ENCODE measurements at regions not wholly inside any gene's neighbourhood (a gene's known extent, or its start where the extent isn't known, plus 50 kb on each side); places are given as distances from the start of the nearest gene placed in this dataset.
A peak's percentile ranks its signal among the peaks of the same experiment; 100 is the strongest.
"Not testable (repeated sequence)": the region's sequence is repeated elsewhere in the genome, so short reads cannot be mapped to it uniquely, and the experiment has no call there.

- no peak for DNase-seq
Measured at GRCh38 chrX:55813150-55813549, 95.6 kb downstream of the RRAGB start.

- no peak for DNase-seq
Measured at GRCh38 chrX:55815546-55815945, 98.0 kb downstream of the RRAGB start.

GRCh38 chrX:55816023-55816422 is 98.5 kb downstream of the RRAGB start:
- DNase-seq = peak; percentile 7

- peak; percentile 6 for DNase-seq
Measured at GRCh38 chrX:55818673-55819375, 101.3 kb downstream of the RRAGB start.

GRCh38 chrX:55839485-55839884 is 121.9 kb downstream of the RRAGB start:
- DNase-seq = no peak

- peak; percentile 10 for DNase-seq
Measured at GRCh38 chrX:55841962-55842752, 124.6 kb downstream of the RRAGB start.

- DNase-seq = not testable (repeated sequence)
Measured at GRCh38 chrX:55866779-55867178, 149.2 kb downstream of the RRAGB start.

GRCh38 chrX:55867181-55867651 is 149.7 kb downstream of the RRAGB start:
- peak; percentile 90 for DNase-seq

GRCh38 chrX:55867708-55868107 is 150.2 kb downstream of the RRAGB start:
- no peak for DNase-seq

GRCh38 chrX:55874807-55875206 is 157.3 kb downstream of the RRAGB start:
- DNase-seq = peak; percentile 12

GRCh38 chrX:55883541-55883940 is 166.0 kb downstream of the RRAGB start:
- not testable (repeated sequence) for DNase-seq

- DNase-seq = peak; percentile 89
Measured at GRCh38 chrX:55907968-55908607, 190.5 kb downstream of the RRAGB start.

GRCh38 chrX:55908661-55909212 is 191.2 kb downstream of the RRAGB start:
- peak; percentile 62 for DNase-seq

- no peak for DNase-seq
Measured at GRCh38 chrX:55919367-55920221, 202.0 kb downstream of the RRAGB start.

- no peak for DNase-seq
Measured at GRCh38 chrX:55924574-55924973, 207.0 kb downstream of the RRAGB start.

- not testable (repeated sequence) for DNase-seq
Measured at GRCh38 chrX:55928529-55928928, 211.0 kb downstream of the RRAGB start.
